Right lobe of liver (tissue), 4 donors: ENCODE measurements at regions not wholly inside any gene's neighbourhood (a gene's known extent, or its start where the extent isn't known, plus 50 kb on each side); places are given as distances from the start of the nearest gene placed in this dataset.

Experiments used
- POLR2A ChIP-seq: fragments of 450-650 bp; IDR thresholded peaks from one replicate; pipeline ENCODE4 v1.6.1; 2017; ENCODE audit warnings: antibody characterized with exemption, mild to moderate bottlenecking
- TF ChIP-seq, protein P1 (sequence below), 4 donors: fragments of 200-600 bp in 3 of 4; fragments of 450-650 bp in 1 of 4; IDR thresholded peaks; one replicate each; pipeline versions ENCODE4 v1.5.1 to v1.8.0; 2016 to 2022; ENCODE audit warnings: antibody characterized with exemption in 4 of 4, mild to moderate bottlenecking in 2 of 4
- donor health status: DM: no; HTN: no; CAD: no.
- donor health status: DM: no; HTN: no; CAD: no.
- donor health status: DM: no; HTN: yes; CAD: no.

DNA sequence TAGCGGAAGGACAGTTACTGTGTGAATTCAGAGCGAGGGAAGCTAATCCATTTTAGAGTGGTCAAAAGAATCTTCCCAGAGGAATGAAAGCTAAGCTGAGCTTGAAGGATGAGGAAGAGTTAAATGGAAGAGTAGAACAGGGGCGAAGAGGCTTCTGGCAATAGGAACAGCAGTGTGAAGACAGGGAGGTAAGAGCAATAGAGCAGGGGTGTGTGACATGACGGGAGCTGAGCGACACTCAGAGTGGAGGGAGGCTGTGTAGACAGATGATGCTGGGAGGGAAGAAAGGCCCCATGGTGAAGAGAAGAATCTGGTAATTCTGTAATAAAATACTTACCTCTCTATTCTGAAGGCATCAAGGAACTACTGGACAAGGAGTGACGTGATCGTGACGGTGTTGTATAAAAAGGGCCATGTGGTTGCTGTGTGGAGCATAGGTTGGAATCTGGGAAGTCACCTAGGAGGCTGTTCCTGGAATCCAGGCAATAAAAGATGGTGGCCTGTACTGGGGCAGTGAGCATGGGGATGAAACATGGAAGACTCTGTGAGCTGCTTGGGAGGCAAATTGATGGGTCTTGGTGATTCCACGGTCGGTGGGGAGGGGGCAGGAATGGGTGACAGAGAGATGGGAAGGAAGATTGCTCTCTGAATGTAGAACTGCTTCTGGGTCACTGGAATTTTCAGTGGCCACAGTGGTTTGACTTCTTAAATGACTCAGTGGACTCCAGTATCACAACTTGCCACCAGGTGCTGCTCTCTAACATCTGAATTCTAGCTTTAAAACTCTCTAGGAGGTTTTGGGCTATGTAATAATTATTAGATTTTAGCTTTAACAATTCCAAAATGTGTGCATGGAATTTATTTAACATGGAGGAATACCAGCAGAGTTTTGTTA is 164.1 kb downstream of the ATP23 start:
- no peak for TF ChIP-seq POLR2A
- TF ChIP-seq, protein P1, sequence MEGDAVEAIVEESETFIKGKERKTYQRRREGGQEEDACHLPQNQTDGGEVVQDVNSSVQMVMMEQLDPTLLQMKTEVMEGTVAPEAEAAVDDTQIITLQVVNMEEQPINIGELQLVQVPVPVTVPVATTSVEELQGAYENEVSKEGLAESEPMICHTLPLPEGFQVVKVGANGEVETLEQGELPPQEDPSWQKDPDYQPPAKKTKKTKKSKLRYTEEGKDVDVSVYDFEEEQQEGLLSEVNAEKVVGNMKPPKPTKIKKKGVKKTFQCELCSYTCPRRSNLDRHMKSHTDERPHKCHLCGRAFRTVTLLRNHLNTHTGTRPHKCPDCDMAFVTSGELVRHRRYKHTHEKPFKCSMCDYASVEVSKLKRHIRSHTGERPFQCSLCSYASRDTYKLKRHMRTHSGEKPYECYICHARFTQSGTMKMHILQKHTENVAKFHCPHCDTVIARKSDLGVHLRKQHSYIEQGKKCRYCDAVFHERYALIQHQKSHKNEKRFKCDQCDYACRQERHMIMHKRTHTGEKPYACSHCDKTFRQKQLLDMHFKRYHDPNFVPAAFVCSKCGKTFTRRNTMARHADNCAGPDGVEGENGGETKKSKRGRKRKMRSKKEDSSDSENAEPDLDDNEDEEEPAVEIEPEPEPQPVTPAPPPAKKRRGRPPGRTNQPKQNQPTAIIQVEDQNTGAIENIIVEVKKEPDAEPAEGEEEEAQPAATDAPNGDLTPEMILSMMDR (IDR thresholded peaks at IDR 0.05) = no peak
